Omental fat pad (tissue), 3 donors: ENCODE measurements at regions not wholly inside any gene's neighbourhood (a gene's known extent, or its start where the extent isn't known, plus 50 kb on each side); places are given as distances from the start of the nearest gene placed in this dataset.
A peak's percentile ranks its signal among the peaks of the same experiment; 100 is the strongest.

Experiments used
- ATAC-seq: fragments of 150-250 bp; one replicate; pipeline ENCODE4 v1.9.1; 2016; ENCODE audit warnings: mild to moderate bottlenecking, moderate library complexity; ENCODE audit not compliant: low FRiP score
- DNase-seq: peaks from one replicate; pipeline ENCODE4 v3.0.0-alpha.2; 2019; ENCODE audit warnings: low spot score
- CTCF ChIP-seq, 3 donors: fragments of 450-650 bp; IDR thresholded peaks; one replicate each; pipeline ENCODE4 v1.5.1; 2016 to 2017; ENCODE audit warnings: antibody characterized with exemption in 3 of 3, mild to moderate bottlenecking in 3 of 3, moderate library complexity in 2 of 3

GRCh38 chr1:14451217-14451616, 147.3 kb upstream of the KAZN start:
- no peak for ATAC-seq
- no peak for TF ChIP-seq CTCF (IDR thresholded peaks at IDR 0.05)
- DNase-seq = no peak

DNA sequence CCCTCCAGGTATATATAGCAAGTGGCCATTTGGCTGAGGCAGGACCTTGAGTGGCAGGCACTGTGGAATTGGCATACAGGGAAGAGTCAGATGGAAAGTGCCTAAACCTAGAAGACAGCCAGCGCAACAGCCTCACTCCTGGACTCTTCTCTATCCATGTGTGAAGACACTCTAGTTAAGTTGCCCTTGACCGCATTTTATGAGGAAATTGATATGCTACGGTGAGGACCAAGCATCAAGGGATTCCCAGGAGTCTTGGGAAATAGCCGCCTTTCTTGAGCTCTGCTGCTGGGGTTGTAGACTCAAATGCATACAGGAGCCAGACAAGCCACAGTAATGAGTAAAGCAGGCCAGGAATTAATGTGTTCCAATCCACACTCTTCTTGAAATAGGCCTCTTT, 145.9 kb upstream of the KAZN start:
- ATAC-seq = no peak
- DNase-seq = no peak
- TF ChIP-seq CTCF (IDR thresholded peaks at IDR 0.05) = no peak

- no peak for DNase-seq
- peak; percentile 10 for ATAC-seq
- TF ChIP-seq CTCF (IDR thresholded peaks at IDR 0.05) = no peak
Observed at GRCh38 chr1:14460173-14460572, 138.3 kb upstream of the KAZN start.

GRCh38 chr1:14462851-14463250, 135.6 kb upstream of the KAZN start:
- no peak for ATAC-seq
- TF ChIP-seq CTCF (IDR thresholded peaks at IDR 0.05) = no peak
- no peak for DNase-seq

- TF ChIP-seq CTCF (IDR thresholded peaks at IDR 0.05) = no peak
- DNase-seq (no peak), ATAC-seq (no peak)
Observed at GRCh38 chr1:14466006-14466405, 132.5 kb upstream of the KAZN start.

DNA sequence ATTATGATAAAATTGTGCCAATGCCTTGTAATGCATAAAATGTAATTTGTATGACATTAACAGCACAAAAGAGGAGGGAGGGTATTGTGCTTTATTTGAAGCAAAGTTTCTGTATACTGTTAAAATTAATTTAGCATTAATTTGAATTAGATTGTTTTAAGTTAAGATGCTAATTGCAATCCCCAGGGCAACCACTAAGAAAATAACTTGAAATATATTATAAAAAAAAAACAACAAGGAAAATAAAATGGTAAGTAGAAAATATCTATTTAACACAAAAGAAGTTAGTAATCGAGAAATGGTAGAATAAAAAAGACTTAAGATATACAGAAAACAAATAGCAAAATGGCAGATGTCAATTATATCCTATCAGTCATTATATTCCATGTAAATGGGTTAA, 131.4 kb upstream of the KAZN start:
- no peak for TF ChIP-seq CTCF (IDR thresholded peaks at IDR 0.05)
- no peak for DNase-seq
- no peak for ATAC-seq

DNA sequence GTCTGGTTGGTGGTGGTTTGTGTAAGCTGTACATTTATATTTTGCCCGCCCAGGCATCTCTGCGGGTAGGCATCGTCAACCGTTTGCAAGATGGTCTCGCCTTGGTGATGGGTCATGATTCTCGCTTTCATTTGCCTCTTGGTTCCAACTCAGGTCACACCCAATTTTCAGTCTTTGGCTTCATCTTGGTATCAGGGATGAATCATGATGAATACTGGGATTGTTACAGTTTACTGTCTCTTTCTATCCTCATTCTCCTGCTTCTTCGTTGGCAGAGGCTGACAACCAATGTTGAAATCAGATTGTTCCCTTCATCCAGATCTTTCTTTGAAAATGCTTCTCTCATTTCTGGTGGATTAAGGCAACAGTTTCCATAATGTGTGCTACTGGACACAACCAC, 129.7 kb upstream of the KAZN start:
- no peak for ATAC-seq
- no peak for TF ChIP-seq CTCF (IDR thresholded peaks at IDR 0.05)
- DNase-seq = no peak
